ENCODE measurements at regions not wholly inside any gene's neighbourhood (a gene's known extent, or its start where the extent isn't known, plus 50 kb on each side); places are given as distances from the start of the nearest gene placed in this dataset.

DNA sequence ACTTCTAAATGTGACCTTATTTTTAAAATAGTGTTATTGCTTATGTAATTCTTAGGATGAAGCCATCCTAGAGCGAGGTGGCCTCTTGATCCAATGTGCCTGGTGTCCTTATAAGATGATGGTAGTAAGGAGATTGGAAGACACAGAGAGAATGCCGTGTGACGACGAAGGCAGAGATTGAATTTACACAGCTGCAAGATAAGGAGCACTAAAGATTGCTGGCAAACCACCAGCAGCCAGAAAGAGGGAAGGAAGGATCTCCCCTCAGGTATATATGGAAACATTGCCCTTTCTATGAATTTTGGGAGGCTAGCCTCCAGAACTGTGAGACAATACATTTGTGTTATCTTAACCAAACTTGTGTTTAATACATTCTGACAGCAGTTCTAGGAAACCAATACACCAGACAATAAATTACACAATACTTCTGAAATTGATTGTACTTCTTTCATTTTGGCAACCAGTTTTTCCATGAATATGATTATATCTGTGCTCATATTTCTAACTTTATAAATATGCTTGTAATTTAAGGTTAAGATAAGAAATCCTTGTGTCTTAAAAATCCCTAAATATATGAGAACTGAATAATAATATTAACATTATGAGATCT is 86.3 kb upstream of the VPREB1 start:
- TF ChIP-seq, protein P1, sequence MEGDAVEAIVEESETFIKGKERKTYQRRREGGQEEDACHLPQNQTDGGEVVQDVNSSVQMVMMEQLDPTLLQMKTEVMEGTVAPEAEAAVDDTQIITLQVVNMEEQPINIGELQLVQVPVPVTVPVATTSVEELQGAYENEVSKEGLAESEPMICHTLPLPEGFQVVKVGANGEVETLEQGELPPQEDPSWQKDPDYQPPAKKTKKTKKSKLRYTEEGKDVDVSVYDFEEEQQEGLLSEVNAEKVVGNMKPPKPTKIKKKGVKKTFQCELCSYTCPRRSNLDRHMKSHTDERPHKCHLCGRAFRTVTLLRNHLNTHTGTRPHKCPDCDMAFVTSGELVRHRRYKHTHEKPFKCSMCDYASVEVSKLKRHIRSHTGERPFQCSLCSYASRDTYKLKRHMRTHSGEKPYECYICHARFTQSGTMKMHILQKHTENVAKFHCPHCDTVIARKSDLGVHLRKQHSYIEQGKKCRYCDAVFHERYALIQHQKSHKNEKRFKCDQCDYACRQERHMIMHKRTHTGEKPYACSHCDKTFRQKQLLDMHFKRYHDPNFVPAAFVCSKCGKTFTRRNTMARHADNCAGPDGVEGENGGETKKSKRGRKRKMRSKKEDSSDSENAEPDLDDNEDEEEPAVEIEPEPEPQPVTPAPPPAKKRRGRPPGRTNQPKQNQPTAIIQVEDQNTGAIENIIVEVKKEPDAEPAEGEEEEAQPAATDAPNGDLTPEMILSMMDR (IDR thresholded peaks at IDR 0.05) = no peak
- TF ChIP-seq POLR2AphosphoS5 (IDR thresholded peaks at IDR 0.05; ENCODE audit: insufficient read depth in 1 of 2, low read depth in 1 of 2) = no peak
- TF ChIP-seq POLR2A (IDR thresholded peaks at IDR 0.05) = no peak

Data from vagina (tissue), 2 donors.